GM12892 (cell line): ENCODE measurements at regions not wholly inside any gene's neighbourhood (a gene's known extent, or its start where the extent isn't known, plus 50 kb on each side); places are given as distances from the start of the nearest gene placed in this dataset.

ENCODE experiments used
- POLR2A ChIP-seq: IDR thresholded peaks from 2 replicates; pipeline ENCODE4 v1.6.1; 2011; ENCODE audit warnings: low read depth, low read length, control low read depth
- POLR2AphosphoS5 ChIP-seq: IDR thresholded peaks from 2 replicates; pipeline ENCODE4 v1.6.1; 2011; ENCODE audit warnings: low read depth, low read length, control low read depth

GRCh38 chr12:76263696-76264095 is 84.5 kb downstream of the BBS10 start:
- TF ChIP-seq POLR2A (no peak), POLR2AphosphoS5 (no peak)
